PC-9 (cell line): ENCODE measurements at regions not wholly inside any gene's neighbourhood (a gene's known extent, or its start where the extent isn't known, plus 50 kb on each side); places are given as distances from the start of the nearest gene placed in this dataset.

ENCODE experiments used
- BruUV-seq: library from RNA; stranded (reverse); fragments of 400-500 nt; replicated peaks from 2 replicates; lab custom pipeline; 2021; lab: Mats Ljungman, UMichigan
- CTCF ChIA-PET: fragments of 300-600 bp; sonication (Branson Sonifier 250); formaldehyde crosslinking; loops from one replicate; lab custom pipeline; 2022; ENCODE audit warnings: antibody characterized with exemption; lab: Charles Lee
- POLR2A ChIA-PET: fragments of 300-600 bp; sonication (Branson Sonifier 250); formaldehyde crosslinking; loops from one replicate; lab custom pipeline; 2022; ENCODE audit warnings: antibody characterized with exemption; ENCODE audit not compliant: unreplicated experiment; lab: Charles Lee
- DNase-seq, 2 experiments: peaks; one replicate each; pipeline versions ENCODE4 v3.0.0 to v3.0.0-alpha.2; 2015 to 2022; ENCODE audit warnings: mixed read lengths in 1 of 2
- H2AFZ ChIP-seq: fragments of 200-600 bp; sonication (generic); 2 replicates; pipeline ENCODE4 v1.8.1; 2017; ENCODE audit warnings: antibody characterized with exemption
- H3F3A ChIP-seq: fragments of 200-600 bp; sonication (generic); 2 replicates; pipeline ENCODE4 v1.8.1; 2017; ENCODE audit warnings: antibody characterized with exemption, mild to moderate bottlenecking, low read depth; ENCODE audit not compliant: insufficient read depth
- H3K27ac ChIP-seq: fragments of 200-600 bp; sonication (generic); 2 replicates; pipeline ENCODE4 v1.6.1; 2016; ENCODE audit warnings: mixed run types
- H3K27me3 ChIP-seq: fragments of 200-600 bp; sonication (generic); 2 replicates; pipeline ENCODE4 v1.6.1; 2016; ENCODE audit warnings: low read depth, mixed run types; ENCODE audit not compliant: insufficient read depth
- H3K36me3 ChIP-seq: fragments of 200-600 bp; sonication (generic); 2 replicates; pipeline ENCODE4 v1.6.1; 2016; ENCODE audit warnings: low read depth, mixed run types
- H3K4me1 ChIP-seq: fragments of 200-600 bp; sonication (generic); replicated peaks from 2 replicates; pipeline ENCODE4 v1.6.1; 2016; ENCODE audit warnings: mixed run types; ENCODE audit not compliant: insufficient read depth
- H3K4me2 ChIP-seq: fragments of 200-600 bp; sonication (generic); 2 replicates; pipeline ENCODE4 v1.6.1; 2017; ENCODE audit warnings: mixed run types
- H3K4me3 ChIP-seq: fragments of 200-600 bp; sonication (generic); 2 replicates; pipeline ENCODE4 v1.6.1; 2016; ENCODE audit warnings: mixed run types
- H3K79me2 ChIP-seq: fragments of 200-600 bp; sonication (generic); 2 replicates; pipeline ENCODE4 v1.6.1; 2017; ENCODE audit warnings: low read depth, mixed run types
- H3K9me2 ChIP-seq: fragments of 200-600 bp; sonication (generic); 2 replicates; pipeline ENCODE4 v1.8.1; 2017; ENCODE audit warnings: mild to moderate bottlenecking; ENCODE audit not compliant: insufficient read depth
- H3K9me3 ChIP-seq: fragments of 200-600 bp; sonication (generic); 2 replicates; pipeline ENCODE4 v1.8.1; 2016; ENCODE audit warnings: low read depth; ENCODE audit not compliant: insufficient read depth
- H4K20me1 ChIP-seq: fragments of 200-600 bp; sonication (generic); 2 replicates; pipeline ENCODE4 v1.8.1; 2017; ENCODE audit not compliant: insufficient read depth
- EZH2 ChIP-seq: fragments of 200-600 bp; sonication (generic); IDR thresholded peaks from 2 replicates; pipeline ENCODE4 v1.8.0; 2017; ENCODE audit warnings: antibody characterized with exemption, low read depth
- intact Hi-C: fragments of 100-400 bp; cut with micrococcal nuclease; formaldehyde crosslinking; loops from one replicate; pipeline ENCODE4 v1.10.0; 2022; ENCODE audit not compliant: unreplicated experiment
- TF ChIP-seq, protein P1 (sequence below): fragments of 200-600 bp; sonication (generic); conservative IDR thresholded peaks from 2 replicates; pipeline ENCODE4 v1.6.1; 2017; ENCODE audit warnings: mixed run types, antibody characterized with exemption, mild to moderate bottlenecking, moderate library complexity

DNA sequence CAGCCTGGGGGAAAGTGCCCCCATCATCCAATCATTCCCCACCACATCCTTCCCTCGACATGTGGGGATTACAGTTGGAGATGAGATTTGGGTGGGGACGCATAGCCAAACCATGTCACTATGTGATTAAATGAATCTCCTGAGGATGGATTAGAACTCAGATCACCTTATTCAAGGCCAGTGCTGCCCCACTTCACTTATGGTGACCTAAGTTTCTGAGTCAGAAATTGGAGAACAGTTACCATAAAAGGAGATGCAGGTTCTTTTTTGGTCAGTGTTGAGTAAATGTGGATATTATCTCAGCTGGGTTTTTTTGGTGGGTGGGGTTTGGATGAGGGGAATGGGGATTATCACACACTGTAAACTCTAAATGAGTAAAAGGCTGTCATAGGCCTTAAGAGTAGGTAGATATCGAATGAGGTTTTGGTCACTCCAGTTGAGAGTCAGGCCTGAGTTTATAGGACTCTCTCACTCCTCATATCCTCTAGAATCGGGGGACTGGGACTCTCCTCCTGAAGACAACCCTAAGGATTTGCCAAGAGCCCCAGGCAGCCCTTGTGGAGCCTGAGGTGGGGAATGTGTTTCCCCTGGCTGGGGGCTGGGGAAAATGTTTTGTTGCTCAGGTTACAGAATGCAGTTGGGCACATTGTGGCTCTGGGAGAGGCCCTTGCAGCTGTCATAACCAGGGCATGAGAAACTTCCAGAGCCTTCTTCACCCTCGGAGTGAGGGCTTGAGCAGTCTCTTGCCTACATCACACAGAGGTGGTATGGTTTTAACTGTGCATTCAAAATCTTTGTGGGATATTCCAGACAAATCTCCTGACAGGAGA, 213.0 kb downstream of the BAMBI start:
- Histone ChIP-seq H3K4me3 (no peak overlapping the region), H3K27ac (no peak overlapping the region), H3F3A (no peaks in the 10 kb centered on the region), H3K79me2 (no peaks in the 10 kb centered on the region), H3K4me1 (no peaks in the 10 kb centered on the region), H3K27me3 (no peaks in the 10 kb centered on the region), H4K20me1 (no peaks in the 10 kb centered on the region), H3K4me2 (no peak overlapping the region), H3K9me3 (no peaks in the 10 kb centered on the region), H2AFZ (no peak overlapping the region), H3K36me3 (no peaks in the 10 kb centered on the region), H3K9me2 (no peaks in the 10 kb centered on the region)
- intact Hi-C loops = no loop called here
- TF ChIP-seq, protein P1, sequence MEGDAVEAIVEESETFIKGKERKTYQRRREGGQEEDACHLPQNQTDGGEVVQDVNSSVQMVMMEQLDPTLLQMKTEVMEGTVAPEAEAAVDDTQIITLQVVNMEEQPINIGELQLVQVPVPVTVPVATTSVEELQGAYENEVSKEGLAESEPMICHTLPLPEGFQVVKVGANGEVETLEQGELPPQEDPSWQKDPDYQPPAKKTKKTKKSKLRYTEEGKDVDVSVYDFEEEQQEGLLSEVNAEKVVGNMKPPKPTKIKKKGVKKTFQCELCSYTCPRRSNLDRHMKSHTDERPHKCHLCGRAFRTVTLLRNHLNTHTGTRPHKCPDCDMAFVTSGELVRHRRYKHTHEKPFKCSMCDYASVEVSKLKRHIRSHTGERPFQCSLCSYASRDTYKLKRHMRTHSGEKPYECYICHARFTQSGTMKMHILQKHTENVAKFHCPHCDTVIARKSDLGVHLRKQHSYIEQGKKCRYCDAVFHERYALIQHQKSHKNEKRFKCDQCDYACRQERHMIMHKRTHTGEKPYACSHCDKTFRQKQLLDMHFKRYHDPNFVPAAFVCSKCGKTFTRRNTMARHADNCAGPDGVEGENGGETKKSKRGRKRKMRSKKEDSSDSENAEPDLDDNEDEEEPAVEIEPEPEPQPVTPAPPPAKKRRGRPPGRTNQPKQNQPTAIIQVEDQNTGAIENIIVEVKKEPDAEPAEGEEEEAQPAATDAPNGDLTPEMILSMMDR = no peak
- no peak for TF ChIP-seq EZH2
- CTCF ChIA-PET = no interaction called here
- no TSS peak for BruUV-seq
- no peak for DNase-seq
- POLR2A ChIA-PET = no interaction called here

DNA sequence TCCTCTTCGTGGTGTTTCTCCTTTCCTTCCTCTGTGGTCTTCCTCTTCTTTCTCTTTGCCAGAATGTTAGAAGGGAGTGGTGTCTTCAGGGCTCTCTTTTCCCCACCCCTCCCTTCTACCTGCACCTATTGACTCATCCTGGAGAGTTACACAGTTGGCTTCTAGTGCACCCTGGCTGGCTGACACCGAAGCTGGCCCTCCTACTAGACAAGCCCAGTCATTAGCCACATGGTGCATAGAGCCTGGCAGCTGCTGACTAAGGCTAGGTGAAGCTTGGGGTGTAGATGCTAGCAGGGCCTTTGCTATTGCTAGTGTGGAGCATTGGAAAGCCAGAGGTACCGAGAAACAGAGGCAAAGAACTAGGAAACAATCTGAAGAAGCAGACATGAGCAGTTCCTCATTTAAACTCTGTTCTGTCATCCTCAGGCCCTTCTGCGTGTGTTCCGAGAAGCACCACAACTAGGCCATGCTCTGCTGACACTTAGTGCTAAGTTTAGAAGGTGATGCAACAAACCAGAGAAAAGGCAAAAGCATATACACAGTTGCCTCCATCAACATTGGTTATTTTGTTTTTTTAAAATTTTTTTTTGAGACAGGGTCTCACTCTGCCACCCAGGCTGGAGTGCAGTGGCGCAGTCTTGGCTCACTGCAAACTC, 213.9 kb downstream of the BAMBI start:
- Histone ChIP-seq H2AFZ (no peak overlapping the region), H3K27me3 (no peaks in the 10 kb centered on the region), H3K4me2 (no peak overlapping the region), H3K9me2 (no peaks in the 10 kb centered on the region), H3K79me2 (no peaks in the 10 kb centered on the region), H3K4me1 (no peaks in the 10 kb centered on the region), H4K20me1 (no peaks in the 10 kb centered on the region), H3F3A (no peaks in the 10 kb centered on the region), H3K4me3 (no peak overlapping the region), H3K9me3 (no peaks in the 10 kb centered on the region), H3K36me3 (no peaks in the 10 kb centered on the region), H3K27ac (no peak overlapping the region)
- TF ChIP-seq EZH2 = no peak
- TF ChIP-seq, protein P1 = no peak
- intact Hi-C loops = no loop called here
- no TSS peak for BruUV-seq
- ChIA-PET CTCF (no interaction called here), POLR2A (no interaction called here)
- peak in 1 of 2 experiments; percentile 35 for DNase-seq

DNA sequence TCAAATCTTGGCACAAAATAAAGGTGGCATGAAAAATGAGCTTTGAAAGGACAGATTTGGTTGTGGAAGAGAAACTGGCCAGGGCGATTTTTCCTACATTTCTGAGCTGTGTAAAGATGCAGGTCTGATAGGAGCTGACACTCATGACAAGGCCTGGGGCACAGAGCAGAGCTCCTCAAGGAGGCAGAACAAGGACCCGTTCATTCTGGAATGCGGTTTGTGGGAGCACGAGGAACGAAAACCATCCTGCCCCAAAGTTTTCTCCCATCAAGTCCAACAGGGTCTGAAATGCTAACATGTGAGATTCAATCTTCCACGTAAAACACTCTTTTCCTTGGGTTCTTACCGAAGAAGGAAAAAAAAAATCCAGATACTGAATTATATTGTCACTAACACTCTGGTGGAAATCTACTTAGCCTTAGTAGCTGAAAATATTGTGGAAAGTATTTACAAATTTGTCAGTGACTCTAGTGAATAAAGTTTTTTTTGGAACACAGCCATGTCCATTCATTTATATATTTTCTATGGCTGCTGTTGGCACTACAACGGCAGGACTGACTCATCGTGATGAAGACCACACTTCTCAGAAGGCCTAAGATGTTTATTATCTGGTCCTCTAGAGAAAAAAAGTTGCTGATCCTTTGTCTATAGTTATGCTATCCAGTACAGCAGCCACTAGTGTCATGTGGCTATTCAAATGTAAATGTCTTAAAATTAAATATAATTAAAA, 215.7 kb downstream of the BAMBI start:
- Histone ChIP-seq H3K27me3 (no peaks in the 10 kb centered on the region), H3K4me2 (no peak overlapping the region), H3K4me3 (no peak overlapping the region), H2AFZ (no peak overlapping the region), H3K9me2 (no peaks in the 10 kb centered on the region), H3K9me3 (no peaks in the 10 kb centered on the region), H3K79me2 (no peaks in the 10 kb centered on the region), H3K27ac (no peak overlapping the region), H3K4me1 (no peaks in the 10 kb centered on the region), H3K36me3 (no peaks in the 10 kb centered on the region), H3F3A (no peaks in the 10 kb centered on the region), H4K20me1 (no peaks in the 10 kb centered on the region)
- intact Hi-C loops = no loop called here
- TF ChIP-seq, protein P1 = no peak
- TF ChIP-seq EZH2 = no peak
- CTCF ChIA-PET = interaction anchor here (0.6 kb wide), 1 partner anchor 213 kb away, joined by 5 read pairs; no protein-coding TSS in a partner anchor
- no TSS peak for BruUV-seq
- no peak for DNase-seq
- POLR2A ChIA-PET = no interaction called here
